Nephron progenitor cell (in vitro differentiated cells): ENCODE measurements at regions not wholly inside any gene's neighbourhood (a gene's known extent, or its start where the extent isn't known, plus 50 kb on each side); places are given as distances from the start of the nearest gene placed in this dataset.
"Not testable (repeated sequence)": the region's sequence is repeated elsewhere in the genome, so short reads cannot be mapped to it uniquely, and the experiment has no call there.

Source experiments
- DNase-seq: peaks from one replicate; pipeline ENCODE4 v3.0.0; 2021
- H3K27ac Mint-ChIP-seq: 2 replicates; pipeline ENCODE4 v1.8.0; 2021; ENCODE audit warnings: mild to moderate bottlenecking, moderate library complexity, mixed read lengths
- H3K27me3 Mint-ChIP-seq: 2 replicates; pipeline ENCODE4 v1.8.0; 2021; ENCODE audit warnings: mild to moderate bottlenecking, low read depth, mixed read lengths; ENCODE audit not compliant: poor library complexity
- H3K36me3 Mint-ChIP-seq: 2 replicates; pipeline ENCODE4 v1.8.0; 2021; ENCODE audit warnings: low read depth, mixed read lengths
- H3K4me1 Mint-ChIP-seq: 2 replicates; pipeline ENCODE4 v1.8.0; 2021; ENCODE audit warnings: mixed read lengths
- H3K4me3 Mint-ChIP-seq: 2 replicates; pipeline ENCODE4 v1.8.0; 2021; ENCODE audit warnings: mild to moderate bottlenecking, moderate library complexity, mixed read lengths
- H3K9me3 Mint-ChIP-seq: 2 replicates; pipeline ENCODE4 v1.8.0; 2021; ENCODE audit warnings: mild to moderate bottlenecking, moderate library complexity, mixed read lengths
- CTCF ChIP-seq: fragments of 200-600 bp; sonication (generic); IDR thresholded peaks from 2 replicates; pipeline ENCODE4 v1.5.0; 2021; ENCODE audit warnings: antibody characterized with exemption

- Mint-ChIP-seq H3K4me1 (peaks cover 43% of the 10 kb centered on the region), H3K4me3 (no peak overlapping the region), H3K9me3 (no peaks in the 10 kb centered on the region), H3K27ac (peak overlapping the region; percentile 91), H3K27me3 (peaks cover 8% of the 10 kb centered on the region), H3K36me3 (no peaks in the 10 kb centered on the region)
- no peak for DNase-seq
- no peak for TF ChIP-seq CTCF
These were observed 154.1 kb downstream of the SH3BP4 start for GRCh38 chr2:235105821-235106359.

- no peak overlapping the region for H3K27ac Mint-ChIP-seq
These were observed 155.2 kb downstream of the SH3BP4 start for GRCh38 chr2:235106874-235107639.

GRCh38 chr2:235107640-235107951, 155.8 kb downstream of the SH3BP4 start:
- peaks cover 7% of the 10 kb centered on the region for H3K27me3 Mint-ChIP-seq
- no peak for TF ChIP-seq CTCF
- DNase-seq = no peak
- H3K27ac Mint-ChIP-seq = no peak overlapping the region
- H3K4me3 Mint-ChIP-seq = no peak overlapping the region
- H3K9me3 Mint-ChIP-seq = no peaks in the 10 kb centered on the region
- H3K36me3 Mint-ChIP-seq = no peaks in the 10 kb centered on the region
- peaks cover 36% of the 10 kb centered on the region for H3K4me1 Mint-ChIP-seq

More at GRCh38 chr2:235106874-235107639, 155.2 kb downstream of the SH3BP4 start:
- Mint-ChIP-seq H3K27me3 (peaks cover 8% of the 10 kb centered on the region), H3K9me3 (no peaks in the 10 kb centered on the region), H3K4me1 (peaks cover 36% of the 10 kb centered on the region), H3K4me3 (no peak overlapping the region), H3K36me3 (no peaks in the 10 kb centered on the region)
- peak; percentile 53 for TF ChIP-seq CTCF
- peak; percentile 64 for DNase-seq

- not testable (repeated sequence) for H3K27me3 Mint-ChIP-seq, DNase-seq, H3K4me3 Mint-ChIP-seq, H3K36me3 Mint-ChIP-seq, H3K9me3 Mint-ChIP-seq, H3K27ac Mint-ChIP-seq
- peaks cover 40% of the 10 kb centered on the region for H3K4me1 Mint-ChIP-seq
These were observed 157.7 kb downstream of the SH3BP4 start for GRCh38 chr2:235109561-235109960.

GRCh38 chr2:235112365-235112764, 160.5 kb downstream of the SH3BP4 start:
- TF ChIP-seq CTCF = no peak
- peaks cover 23% of the 10 kb centered on the region for H3K4me1 Mint-ChIP-seq
- no peak for DNase-seq
- peaks cover 3% of the 10 kb centered on the region for H3K27me3 Mint-ChIP-seq
- H3K27ac Mint-ChIP-seq = no peak overlapping the region
- H3K36me3 Mint-ChIP-seq = no peaks in the 10 kb centered on the region
- no peak overlapping the region for H3K4me3 Mint-ChIP-seq
- H3K9me3 Mint-ChIP-seq = no peaks in the 10 kb centered on the region

GRCh38 chr2:235113854-235114253, 162.0 kb downstream of the SH3BP4 start:
- H3K9me3 Mint-ChIP-seq = no peaks in the 10 kb centered on the region
- no peak for TF ChIP-seq CTCF
- no peak overlapping the region for H3K4me3 Mint-ChIP-seq
- peaks cover 23% of the 10 kb centered on the region for H3K4me1 Mint-ChIP-seq
- no peak overlapping the region for H3K27ac Mint-ChIP-seq
- H3K36me3 Mint-ChIP-seq = no peaks in the 10 kb centered on the region
- peak; percentile 37 for DNase-seq
- H3K27me3 Mint-ChIP-seq = peaks cover 3% of the 10 kb centered on the region
